HepG2 (cell line): ENCODE measurements at regions not wholly inside any gene's neighbourhood (a gene's known extent, or its start where the extent isn't known, plus 50 kb on each side); places are given as distances from the start of the nearest gene placed in this dataset.

Source experiments
- ELF1 ChIP-seq: sonication (generic); formaldehyde crosslinking; IDR thresholded peaks from 2 replicates; pipeline ENCODE4 v1.4.0; 2020; ENCODE audit warnings: missing genetic modification reagents
- GLI4 ChIP-seq: sonication (generic); formaldehyde crosslinking; IDR thresholded peaks from 2 replicates; pipeline ENCODE4 v1.5.1; 2020; ENCODE audit warnings: missing genetic modification reagents, mild to moderate bottlenecking, moderate library complexity, borderline replicate concordance
- HNRNPUL1 ChIP-seq: fragments of 200-400 bp; formaldehyde crosslinking; IDR thresholded peaks from 2 replicates; pipeline ENCODE4 v1.6.1; 2017; ENCODE audit warnings: low read depth, mild to moderate bottlenecking, low read length, moderate library complexity
- NCOA5 ChIP-seq: sonication (generic); formaldehyde crosslinking; IDR thresholded peaks from 2 replicates; pipeline ENCODE4 v1.4.0; 2020; ENCODE audit warnings: missing genetic modification reagents
- PBX2 ChIP-seq: IDR thresholded peaks from 2 replicates; pipeline ENCODE4 v1.6.1; 2016; ENCODE audit warnings: control low read depth
- RNF2 ChIP-seq: fragments of 450-650 bp; conservative IDR thresholded peaks from 2 replicates; pipeline ENCODE4 v1.6.1; 2016; ENCODE audit warnings: low read depth
- ZBTB44 ChIP-seq: sonication (generic); formaldehyde crosslinking; IDR thresholded peaks from 2 replicates; pipeline ENCODE4 v1.4.0; 2020; ENCODE audit warnings: missing genetic modification reagents
- ZNF10 ChIP-seq: sonication (generic); formaldehyde crosslinking; IDR thresholded peaks from 2 replicates; pipeline ENCODE4 v1.4.0; 2020; ENCODE audit warnings: mild to moderate bottlenecking, low read depth, missing genetic modification reagents, borderline replicate concordance
- ZNF235 ChIP-seq: sonication (generic); formaldehyde crosslinking; IDR thresholded peaks from 2 replicates; pipeline ENCODE4 v1.8.1; 2023; ENCODE audit warnings: mild to moderate bottlenecking, missing genetic modification reagents, borderline replicate concordance
- ZNF256 ChIP-seq: sonication (generic); formaldehyde crosslinking; conservative IDR thresholded peaks from 2 replicates; pipeline ENCODE4 v1.4.0; 2020; ENCODE audit warnings: missing genetic modification reagents
- ZNF383 ChIP-seq: sonication (generic); formaldehyde crosslinking; IDR thresholded peaks from 2 replicates; pipeline ENCODE4 v1.4.0; 2020; ENCODE audit warnings: missing genetic modification reagents, mild to moderate bottlenecking, borderline replicate concordance
- ZNF773 ChIP-seq: sonication (generic); formaldehyde crosslinking; IDR thresholded peaks from 2 replicates; pipeline ENCODE4 v1.4.0; 2020; ENCODE audit warnings: missing genetic modification reagents, borderline replicate concordance
- ZNF788 ChIP-seq: sonication (generic); formaldehyde crosslinking; IDR thresholded peaks from 2 replicates; pipeline ENCODE4 v1.5.0; 2020; ENCODE audit warnings: mild to moderate bottlenecking, missing genetic modification reagents, borderline replicate concordance
- ZNF800 ChIP-seq: sonication (generic); formaldehyde crosslinking; IDR thresholded peaks from 2 replicates; pipeline ENCODE4 v1.4.0; 2020; ENCODE audit warnings: missing genetic modification reagents

- TF ChIP-seq ZBTB44 (CRISPR knock-in tag) (no peak), ZNF235 (no peak), ZNF256 (CRISPR knock-in tag) (no peak), GLI4 (CRISPR knock-in tag) (no peak), ELF1 (CRISPR knock-in tag) (no peak), ZNF800 (CRISPR knock-in tag) (no peak), ZNF383 (no peak), RNF2 (no peak), NCOA5 (CRISPR knock-in tag) (no peak), PBX2 (CRISPR knock-in tag) (no peak), ZNF788 (CRISPR knock-in tag) (no peak), ZNF773 (CRISPR knock-in tag) (no peak), ZNF10 (CRISPR knock-in tag) (no peak), HNRNPUL1 (no peak)
Measured at GRCh38 chr1:201650623-201650933, 111.7 kb downstream of the NAV1 start (continued).
